Lung (tissue), 11 donors: ENCODE measurements at regions not wholly inside any gene's neighbourhood (a gene's known extent, or its start where the extent isn't known, plus 50 kb on each side); places are given as distances from the start of the nearest gene placed in this dataset.
A peak's percentile ranks its signal among the peaks of the same experiment; 100 is the strongest.
"Not testable (repeated sequence)": the region's sequence is repeated elsewhere in the genome, so short reads cannot be mapped to it uniquely, and the experiment has no call there.

Source experiments
- ATAC-seq: fragments of 200-7000 bp; cut with Tn5 transposase; one replicate; pipeline ENCODE4 v1.9.1; 2020; ENCODE audit warnings: moderate number of reproducible peaks; ENCODE audit not compliant: insufficient read depth, low FRiP score
- DNase-seq, 3 donors: peaks; one replicate each; pipeline ENCODE4 v3.0.0-alpha.2; 2013 to 2017
- H3K27ac ChIP-seq, 2 donors: one replicate each; pipeline ENCODE4 v1.5.1; 2013; ENCODE audit warnings: mild to moderate bottlenecking in 2 of 2, moderate library complexity in 2 of 2, control low read depth in 1 of 2, inconsistent platforms in 1 of 2, low read depth in 1 of 2, low read length in 1 of 2
- H3K27me3 ChIP-seq, 3 donors: one replicate each; pipeline ENCODE4 v1.5.1; 2013; ENCODE audit warnings: low read length in 2 of 3; ENCODE audit not compliant: control insufficient read depth in 3 of 3, insufficient read depth in 3 of 3
- H3K36me3 ChIP-seq, 4 donors: one replicate each; pipeline ENCODE4 v1.5.1; 2013; ENCODE audit warnings: low read length in 4 of 4, mild to moderate bottlenecking in 1 of 4, moderate library complexity in 1 of 4; ENCODE audit not compliant: control insufficient read depth in 4 of 4, insufficient read depth in 4 of 4
- H3K4me1 ChIP-seq, 5 donors: one replicate each; pipeline ENCODE4 v1.5.1; 2013; ENCODE audit warnings: low read length in 5 of 5, mild to moderate bottlenecking in 2 of 5, moderate library complexity in 1 of 5; ENCODE audit not compliant: control insufficient read depth in 5 of 5, insufficient read depth in 5 of 5
- H3K4me3 ChIP-seq: one replicate; pipeline ENCODE4 v1.5.1; 2013; ENCODE audit warnings: mild to moderate bottlenecking, control low read depth, moderate library complexity
- H3K9ac ChIP-seq, 2 donors: one replicate each; pipeline ENCODE4 v1.5.1; 2013; ENCODE audit warnings: low read length in 2 of 2, control low read depth in 1 of 2; ENCODE audit not compliant: insufficient read depth in 1 of 2
- H3K9me3 ChIP-seq, 4 donors: one replicate each; pipeline ENCODE4 v1.5.1; 2013; ENCODE audit warnings: low read length in 3 of 4, mild to moderate bottlenecking in 1 of 4, moderate library complexity in 1 of 4; ENCODE audit not compliant: control insufficient read depth in 4 of 4, insufficient read depth in 3 of 4
- WGBS, 2 donors: extraction: QIAGEN DNeasy Blood & Tissue Kit; methylation state at CpG; one replicate each; pipeline ENCODE4 v1.1.7; 2013; 5-methylcytosine and 5-hydroxymethylcytosine counted together
- TF ChIP-seq, protein P1 (sequence below): IDR thresholded peaks from 2 replicates; pipeline ENCODE4 v1.5.1; 2012; ENCODE audit warnings: mild to moderate bottlenecking; ENCODE audit errors: control extremely low read depth, extremely low read depth
- donor health status: control.
- donor health status: control.
- donor health status: Bipolar disorder and iron deficiency.
- donor health status: healthy.
- donor health status: DM: yes; HTN: yes; CAD: no.

DNA sequence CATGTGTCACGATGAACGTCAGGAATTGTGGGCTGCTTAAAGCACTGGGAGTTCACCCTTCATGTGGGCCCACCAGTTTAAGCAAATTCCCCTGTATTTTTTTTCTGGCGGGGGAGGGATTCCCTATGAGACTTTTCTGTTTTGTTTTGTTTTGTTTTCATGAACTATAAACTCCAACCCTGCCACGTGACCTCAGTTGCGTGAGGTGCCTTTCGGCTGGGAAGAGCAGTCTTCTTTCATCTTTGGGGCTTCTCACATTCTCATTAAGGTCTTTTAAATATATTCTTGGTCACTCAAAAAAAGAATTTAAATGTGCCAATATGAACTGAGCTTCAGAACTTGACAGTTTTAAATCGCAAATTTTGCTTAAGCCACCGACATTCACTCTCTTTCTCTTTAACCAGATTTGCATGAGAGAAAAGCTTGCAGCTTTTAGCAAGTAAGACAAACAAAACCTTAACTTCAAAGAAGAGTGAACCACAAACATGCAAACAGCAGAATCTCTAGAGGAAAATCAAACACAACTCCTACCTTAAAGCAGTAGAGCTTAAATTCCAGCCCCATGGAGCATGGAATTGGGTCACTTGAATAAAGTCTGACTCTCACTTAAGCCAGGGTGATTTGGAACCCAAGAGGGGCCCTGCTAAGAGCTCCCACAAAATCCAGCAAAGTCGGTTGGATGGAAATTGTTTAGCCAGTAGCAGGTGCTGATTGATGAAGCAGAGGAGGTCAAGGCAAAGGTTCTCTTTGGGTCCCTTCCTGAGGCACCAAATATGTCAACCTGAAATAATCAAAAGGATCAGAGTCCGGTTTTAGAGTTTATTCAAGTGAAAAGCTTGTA is 699.8 kb upstream of the GBE1 start:
- H3K27me3 ChIP-seq, result no peaks in the 10 kb centered on the region
- WGBS, 2 donors, result 73 to 75% methylated on average over 10 of the region's 10 CpGs
- DNase-seq (no peak), ATAC-seq (no peak)
- no peak overlapping the region for H3K27ac ChIP-seq
- no peaks in the 10 kb centered on the region for H3K9me3 ChIP-seq
- H3K4me3 ChIP-seq, result no peak overlapping the region
- TF ChIP-seq, protein P1, sequence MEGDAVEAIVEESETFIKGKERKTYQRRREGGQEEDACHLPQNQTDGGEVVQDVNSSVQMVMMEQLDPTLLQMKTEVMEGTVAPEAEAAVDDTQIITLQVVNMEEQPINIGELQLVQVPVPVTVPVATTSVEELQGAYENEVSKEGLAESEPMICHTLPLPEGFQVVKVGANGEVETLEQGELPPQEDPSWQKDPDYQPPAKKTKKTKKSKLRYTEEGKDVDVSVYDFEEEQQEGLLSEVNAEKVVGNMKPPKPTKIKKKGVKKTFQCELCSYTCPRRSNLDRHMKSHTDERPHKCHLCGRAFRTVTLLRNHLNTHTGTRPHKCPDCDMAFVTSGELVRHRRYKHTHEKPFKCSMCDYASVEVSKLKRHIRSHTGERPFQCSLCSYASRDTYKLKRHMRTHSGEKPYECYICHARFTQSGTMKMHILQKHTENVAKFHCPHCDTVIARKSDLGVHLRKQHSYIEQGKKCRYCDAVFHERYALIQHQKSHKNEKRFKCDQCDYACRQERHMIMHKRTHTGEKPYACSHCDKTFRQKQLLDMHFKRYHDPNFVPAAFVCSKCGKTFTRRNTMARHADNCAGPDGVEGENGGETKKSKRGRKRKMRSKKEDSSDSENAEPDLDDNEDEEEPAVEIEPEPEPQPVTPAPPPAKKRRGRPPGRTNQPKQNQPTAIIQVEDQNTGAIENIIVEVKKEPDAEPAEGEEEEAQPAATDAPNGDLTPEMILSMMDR, result no peak
- no peak overlapping the region for H3K9ac ChIP-seq
- H3K36me3 ChIP-seq, result no peaks in the 10 kb centered on the region
- peaks cover 0 to 3% (median 0%) of the 10 kb centered on the region in 5 donors for H3K4me1 ChIP-seq

DNA sequence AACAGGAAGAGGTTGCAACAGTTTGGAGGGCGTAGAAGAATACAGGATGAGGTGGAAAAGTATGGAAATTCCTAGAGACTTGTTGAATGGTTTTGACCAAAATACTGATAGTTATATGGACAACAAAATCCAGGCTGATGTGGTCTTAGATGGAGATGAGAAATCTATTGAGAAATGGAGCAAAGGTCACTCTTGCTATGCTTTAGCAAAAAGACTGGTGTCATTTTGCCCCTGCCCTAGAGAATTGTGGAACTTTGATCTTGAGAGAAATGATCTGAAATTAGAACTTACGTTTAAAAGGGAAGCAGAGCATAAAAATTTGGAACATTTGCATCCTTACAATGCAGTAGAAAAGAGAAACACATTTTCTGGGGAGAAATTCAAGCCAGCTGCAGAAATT is 686.9 kb upstream of the GBE1 start:
- Histone ChIP-seq H3K36me3 (no peaks in the 10 kb centered on the region), H3K4me1 (no peaks in the 10 kb centered on the region), H3K9ac (no peak overlapping the region), H3K4me3 (no peak overlapping the region), H3K27me3 (no peaks in the 10 kb centered on the region), H3K27ac (no peak overlapping the region), H3K9me3 (peaks cover 0 to 4% (median 0%) of the 10 kb centered on the region in 4 donors)
- DNase-seq (no peak), ATAC-seq (no peak)
- 43 to 62% methylated on average over 2 of the region's 2 CpGs for WGBS, 2 donors
- TF ChIP-seq, protein P1, result no peak

DNA sequence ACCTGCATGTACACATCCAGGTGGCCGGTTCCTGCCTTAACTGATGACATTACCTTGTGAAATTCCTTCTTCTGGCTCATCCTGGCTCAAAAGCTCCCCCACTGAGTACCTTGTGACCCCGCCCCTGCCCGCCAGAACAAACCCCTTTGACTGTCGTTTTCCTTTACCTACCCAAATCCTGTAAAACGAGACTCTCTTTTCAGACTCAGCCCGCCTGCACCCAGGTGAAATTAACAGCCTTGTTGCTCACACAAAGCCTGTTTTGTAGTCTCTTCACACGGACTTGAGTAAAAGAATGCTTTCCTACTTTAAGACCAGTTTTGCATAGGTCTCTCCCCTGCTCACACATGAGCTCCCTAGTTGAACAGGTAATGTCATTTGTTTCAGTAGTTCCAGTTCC is 667.4 kb upstream of the GBE1 start:
- peak in 1 of 3 donors; percentile 1 for DNase-seq
- WGBS, 2 donors, result 18 to 21% methylated on average over 7 of the region's 7 CpGs
- H3K4me1 ChIP-seq, result not testable (repeated sequence)

DNA sequence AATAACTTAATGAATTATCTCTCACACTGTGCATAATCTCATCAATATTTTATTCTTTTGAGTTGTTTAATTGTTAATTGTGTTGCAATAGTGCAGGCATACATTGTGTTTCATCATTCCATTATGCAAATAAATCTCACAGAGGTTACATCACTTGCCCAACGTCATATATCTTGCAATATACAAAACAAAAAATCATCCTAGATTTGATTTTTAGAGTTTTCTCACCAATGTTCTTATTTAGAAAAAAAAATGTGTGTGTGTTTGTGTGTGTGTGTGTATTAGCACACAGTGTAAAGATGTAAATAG is 662.5 kb upstream of the GBE1 start:
- no peaks in the 10 kb centered on the region for H3K27me3 ChIP-seq
- WGBS, 2 donors, result 12 to 28% methylated on average over 1 of the region's 1 CpG
- H3K36me3 ChIP-seq, result no peaks in the 10 kb centered on the region
- no peak for DNase-seq
- no peak overlapping the region for H3K4me3 ChIP-seq
- TF ChIP-seq, protein P1, result no peak
- no peaks in the 10 kb centered on the region for H3K4me1 ChIP-seq
- no peak overlapping the region for H3K27ac ChIP-seq
- ATAC-seq, result no peak
- H3K9me3 ChIP-seq, result no peaks in the 10 kb centered on the region
- H3K9ac ChIP-seq, result no peak overlapping the region

More for the DNA sequence above, 667.4 kb upstream of the GBE1 start:
- not testable (repeated sequence) for H3K4me3 ChIP-seq, H3K27ac ChIP-seq, H3K9me3 ChIP-seq, H3K36me3 ChIP-seq, ATAC-seq, H3K27me3 ChIP-seq, H3K9ac ChIP-seq
